Stimulated activated CD8-positive, alpha-beta memory T cell treated with anti-CD3 and anti-CD28 coated beads, Interleukin-4, amount 100 ng/mL, for 48 hours (primary cell): ENCODE measurements at regions not wholly inside any gene's neighbourhood (a gene's known extent, or its start where the extent isn't known, plus 50 kb on each side); places are given as distances from the start of the nearest gene placed in this dataset.

Source experiments
- DNase-seq: peaks from one replicate; pipeline ENCODE4 v3.0.0-alpha.2; 2020

GRCh38 chr3:117874904-117875874 lies 1159.5 kb downstream of the IGSF11 start:
- no peak for DNase-seq

- no peak for DNase-seq
Measured at GRCh38 chr3:117875887-117876286, 1158.8 kb downstream of the IGSF11 start.

- no peak for DNase-seq
Measured at GRCh38 chr3:117880638-117881037, 1154.0 kb downstream of the IGSF11 start.

- no peak for DNase-seq
Measured at GRCh38 chr3:117881210-117881609, 1153.4 kb downstream of the IGSF11 start.

- no peak for DNase-seq
Measured at GRCh38 chr3:117885011-117885441, 1149.6 kb downstream of the IGSF11 start.

- no peak for DNase-seq
Measured at GRCh38 chr3:117886147-117886546, 1148.5 kb downstream of the IGSF11 start.

GRCh38 chr3:117887031-117887430 lies 1147.6 kb downstream of the IGSF11 start:
- no peak for DNase-seq

- no peak for DNase-seq
Measured at GRCh38 chr3:117887901-117888300, 1146.7 kb downstream of the IGSF11 start.

GRCh38 chr3:117892431-117892841 lies 1142.2 kb downstream of the IGSF11 start:
- no peak for DNase-seq

- no peak for DNase-seq
Measured at GRCh38 chr3:117893001-117893400, 1141.6 kb downstream of the IGSF11 start.

- DNase-seq = no peak
Measured at GRCh38 chr3:117893638-117894037, 1141.0 kb downstream of the IGSF11 start.

- DNase-seq = no peak
Measured at GRCh38 chr3:117898722-117899522, 1135.7 kb downstream of the IGSF11 start.

- DNase-seq = no peak
Measured at GRCh38 chr3:117903226-117903625, 1131.4 kb downstream of the IGSF11 start.

GRCh38 chr3:117910820-117911521 lies 1123.7 kb downstream of the IGSF11 start:
- no peak for DNase-seq

- DNase-seq = no peak
Measured at GRCh38 chr3:117912352-117912751, 1122.3 kb downstream of the IGSF11 start.

- no peak for DNase-seq
Measured at GRCh38 chr3:117914540-117915100, 1120.0 kb downstream of the IGSF11 start.

- no peak for DNase-seq
Measured at GRCh38 chr3:117916839-117917238, 1117.8 kb downstream of the IGSF11 start.

- DNase-seq = no peak
Measured at GRCh38 chr3:117919621-117920020, 1115.0 kb downstream of the IGSF11 start.

- no peak for DNase-seq
Measured at GRCh38 chr3:117920253-117920898, 1114.3 kb downstream of the IGSF11 start.

GRCh38 chr3:117921411-117921810 lies 1113.2 kb downstream of the IGSF11 start:
- no peak for DNase-seq

GRCh38 chr3:117922039-117922438 lies 1112.6 kb downstream of the IGSF11 start:
- no peak for DNase-seq

- no peak for DNase-seq
Measured at GRCh38 chr3:117926819-117927218, 1107.8 kb downstream of the IGSF11 start.
